ENCODE measurements at regions not wholly inside any gene's neighbourhood (a gene's known extent, or its start where the extent isn't known, plus 50 kb on each side); places are given as distances from the start of the nearest gene placed in this dataset.

DNA sequence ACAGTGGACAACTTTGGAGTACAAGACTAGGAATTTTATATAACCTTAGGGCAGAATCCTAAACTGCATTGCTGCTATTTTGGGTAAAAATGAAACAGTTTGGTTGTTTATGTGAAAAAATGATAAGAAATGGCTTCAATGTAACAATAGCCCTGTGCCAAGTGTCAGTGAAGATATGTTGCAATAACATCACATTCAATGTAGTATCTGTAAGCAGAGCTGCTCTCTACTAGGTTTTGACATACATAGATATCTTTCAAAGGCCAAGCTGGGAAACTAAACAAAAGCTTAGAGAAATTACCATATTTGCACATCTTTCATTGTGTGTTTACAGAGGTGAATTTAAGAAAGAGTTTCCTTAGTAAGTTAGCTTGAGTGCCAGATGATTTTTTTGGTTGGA, 135.0 kb upstream of the DOK6 start:
- intact Hi-C loops (cut with DNase I), result no loop called here
- no peak for ATAC-seq
- no peak overlapping the region for H3K27ac ChIP-seq

GRCh38 chr18:69267895-69268294, 132.8 kb upstream of the DOK6 start:
- Histone ChIP-seq H3K4me3 (no peak overlapping the region), H3K27me3 (no peaks in the 10 kb centered on the region), H3K9me3 (peaks cover 0 to 19% (median 0%) of the 10 kb centered on the region in 12 donors), H3K36me3 (no peaks in the 10 kb centered on the region), H3K4me1 (no peaks in the 10 kb centered on the region), H3K27ac (no peak overlapping the region)
- WGBS, 4 donors, result 95 to 98% (median 96%) methylated on average over 5 of the region's 5 CpGs
- no peak for TF ChIP-seq POLR2A (IDR thresholded peaks at IDR 0.05)
- TF ChIP-seq, protein P1, sequence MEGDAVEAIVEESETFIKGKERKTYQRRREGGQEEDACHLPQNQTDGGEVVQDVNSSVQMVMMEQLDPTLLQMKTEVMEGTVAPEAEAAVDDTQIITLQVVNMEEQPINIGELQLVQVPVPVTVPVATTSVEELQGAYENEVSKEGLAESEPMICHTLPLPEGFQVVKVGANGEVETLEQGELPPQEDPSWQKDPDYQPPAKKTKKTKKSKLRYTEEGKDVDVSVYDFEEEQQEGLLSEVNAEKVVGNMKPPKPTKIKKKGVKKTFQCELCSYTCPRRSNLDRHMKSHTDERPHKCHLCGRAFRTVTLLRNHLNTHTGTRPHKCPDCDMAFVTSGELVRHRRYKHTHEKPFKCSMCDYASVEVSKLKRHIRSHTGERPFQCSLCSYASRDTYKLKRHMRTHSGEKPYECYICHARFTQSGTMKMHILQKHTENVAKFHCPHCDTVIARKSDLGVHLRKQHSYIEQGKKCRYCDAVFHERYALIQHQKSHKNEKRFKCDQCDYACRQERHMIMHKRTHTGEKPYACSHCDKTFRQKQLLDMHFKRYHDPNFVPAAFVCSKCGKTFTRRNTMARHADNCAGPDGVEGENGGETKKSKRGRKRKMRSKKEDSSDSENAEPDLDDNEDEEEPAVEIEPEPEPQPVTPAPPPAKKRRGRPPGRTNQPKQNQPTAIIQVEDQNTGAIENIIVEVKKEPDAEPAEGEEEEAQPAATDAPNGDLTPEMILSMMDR (IDR thresholded peaks at IDR 0.05), result no peak
- intact Hi-C loops (cut with DNase I), result no loop called here
- DNase-seq (no peak), ATAC-seq (no peak)

More for the DNA sequence above, 135.0 kb upstream of the DOK6 start:
- H3K36me3 ChIP-seq, result no peaks in the 10 kb centered on the region
- peaks cover 0 to 19% (median 0%) of the 10 kb centered on the region in 12 donors for H3K9me3 ChIP-seq
- no peak for TF ChIP-seq POLR2A (IDR thresholded peaks at IDR 0.05)
- TF ChIP-seq, protein P1 (IDR thresholded peaks at IDR 0.05), result no peak
- H3K4me1 ChIP-seq, result no peaks in the 10 kb centered on the region
- H3K4me3 ChIP-seq, result no peak overlapping the region
- no peaks in the 10 kb centered on the region for H3K27me3 ChIP-seq
- no peak for DNase-seq

DNA sequence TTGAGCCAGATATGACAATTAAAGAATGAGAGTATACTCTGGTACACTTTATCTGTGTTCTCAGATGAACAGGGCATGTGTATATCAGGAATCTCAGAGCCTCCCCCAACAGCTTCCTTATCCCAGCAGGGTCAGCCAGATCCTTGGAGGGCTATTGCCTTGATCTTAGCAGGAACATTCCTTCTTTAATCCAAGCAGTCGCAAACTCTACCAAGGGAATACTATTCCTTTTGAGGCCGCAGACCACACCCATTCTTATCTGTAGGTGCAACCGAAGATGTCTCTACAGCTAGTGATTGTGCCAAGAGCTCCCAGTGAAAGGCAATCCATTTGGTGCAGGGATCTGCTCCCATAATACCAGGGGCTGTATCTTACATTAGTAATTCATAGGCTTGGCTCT, 118.3 kb upstream of the DOK6 start:
- no peaks in the 10 kb centered on the region for H3K4me1 ChIP-seq
- intact Hi-C loops (cut with DNase I), result no loop called here
- WGBS, 4 donors, result 24 to 48% (median 44%) methylated on average over 3 of the region's 3 CpGs
- no peak for ATAC-seq
- H3K36me3 ChIP-seq, result no peaks in the 10 kb centered on the region
- no peaks in the 10 kb centered on the region for H3K27me3 ChIP-seq
- no peak overlapping the region for H3K4me3 ChIP-seq
- DNase-seq, result no peak
- TF ChIP-seq POLR2A (IDR thresholded peaks at IDR 0.05), result no peak
- TF ChIP-seq, protein P1 (IDR thresholded peaks at IDR 0.05), result no peak
- H3K9me3 ChIP-seq, result peaks cover 0 to 7% (median 0%) of the 10 kb centered on the region in 12 donors
- H3K27ac ChIP-seq, result no peak overlapping the region

- intact Hi-C loops (cut with DNase I), result no loop called here
- TF ChIP-seq POLR2A (IDR thresholded peaks at IDR 0.05), result no peak
- TF ChIP-seq, protein P1 (IDR thresholded peaks at IDR 0.05), result no peak
- WGBS, 4 donors, result 90 to 94% (median 92%) methylated on average over 5 of the region's 5 CpGs
Observed at GRCh38 chr18:69291044-69291443, 109.6 kb upstream of the DOK6 start.

More at GRCh38 chr18:69291044-69291443, 109.6 kb upstream of the DOK6 start:
- no peaks in the 10 kb centered on the region for H3K4me1 ChIP-seq
- H3K36me3 ChIP-seq, result no peaks in the 10 kb centered on the region
- H3K9me3 ChIP-seq, result peaks cover 0 to 7% (median 0%) of the 10 kb centered on the region in 12 donors
- no peak for ATAC-seq
- H3K4me3 ChIP-seq, result no peak overlapping the region
- no peaks in the 10 kb centered on the region for H3K27me3 ChIP-seq
- no peak for DNase-seq
- H3K27ac ChIP-seq, result no peak overlapping the region

All from heart left ventricle (tissue), 16 donors.